ENCODE measurements at regions not wholly inside any gene's neighbourhood (a gene's known extent, or its start where the extent isn't known, plus 50 kb on each side); places are given as distances from the start of the nearest gene placed in this dataset.

DNA sequence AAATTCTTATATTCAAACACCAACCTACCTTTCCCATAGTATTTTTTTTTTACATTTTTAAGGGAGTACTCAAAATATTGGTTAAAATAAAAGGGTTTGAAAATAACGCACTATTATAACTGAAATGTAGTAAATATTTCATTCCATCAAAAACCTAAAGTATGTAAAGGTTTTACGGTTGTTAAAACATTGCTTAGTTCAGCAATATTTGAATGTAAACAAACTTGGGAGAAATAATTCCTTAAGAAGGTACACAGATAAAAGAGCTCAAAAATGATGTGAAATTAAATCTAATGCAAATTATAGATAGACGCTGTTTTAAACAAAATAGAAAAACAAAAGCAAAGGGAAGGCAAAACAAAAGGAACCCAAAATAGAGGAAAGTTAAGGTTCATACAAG is 1476.9 kb downstream of the PCDH18 start:
- TF ChIP-seq, protein P1, sequence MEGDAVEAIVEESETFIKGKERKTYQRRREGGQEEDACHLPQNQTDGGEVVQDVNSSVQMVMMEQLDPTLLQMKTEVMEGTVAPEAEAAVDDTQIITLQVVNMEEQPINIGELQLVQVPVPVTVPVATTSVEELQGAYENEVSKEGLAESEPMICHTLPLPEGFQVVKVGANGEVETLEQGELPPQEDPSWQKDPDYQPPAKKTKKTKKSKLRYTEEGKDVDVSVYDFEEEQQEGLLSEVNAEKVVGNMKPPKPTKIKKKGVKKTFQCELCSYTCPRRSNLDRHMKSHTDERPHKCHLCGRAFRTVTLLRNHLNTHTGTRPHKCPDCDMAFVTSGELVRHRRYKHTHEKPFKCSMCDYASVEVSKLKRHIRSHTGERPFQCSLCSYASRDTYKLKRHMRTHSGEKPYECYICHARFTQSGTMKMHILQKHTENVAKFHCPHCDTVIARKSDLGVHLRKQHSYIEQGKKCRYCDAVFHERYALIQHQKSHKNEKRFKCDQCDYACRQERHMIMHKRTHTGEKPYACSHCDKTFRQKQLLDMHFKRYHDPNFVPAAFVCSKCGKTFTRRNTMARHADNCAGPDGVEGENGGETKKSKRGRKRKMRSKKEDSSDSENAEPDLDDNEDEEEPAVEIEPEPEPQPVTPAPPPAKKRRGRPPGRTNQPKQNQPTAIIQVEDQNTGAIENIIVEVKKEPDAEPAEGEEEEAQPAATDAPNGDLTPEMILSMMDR (IDR thresholded peaks at IDR 0.05), result no peak
- TF ChIP-seq EZH2 (IDR thresholded peaks at IDR 0.05) (no peak), EZH2phosphoT487 (IDR thresholded peaks at IDR 0.05) (no peak)
